K562 (cell line): ENCODE measurements at regions not wholly inside any gene's neighbourhood (a gene's known extent, or its start where the extent isn't known, plus 50 kb on each side); places are given as distances from the start of the nearest gene placed in this dataset.

Source experiments
- ATAC-seq: fragments of 200-7000 bp; cut with Tn5 transposase; 3 replicates; pipeline ENCODE4 v1.9.1; 2020; ENCODE audit warnings: moderate library complexity
- BruUV-seq: library from RNA; stranded (reverse); fragments of 400-500 nt; replicated peaks from 2 replicates; lab custom pipeline; 2021; lab: Mats Ljungman, UMichigan
- CTCF ChIA-PET: fragments of 300-600 bp; formaldehyde crosslinking; extraction: SDS; loops from one replicate; lab custom pipeline; 2021; ENCODE audit warnings: low intra/inter-chr PET ratio; lab: Yijun Ruan, JAX
- POLR2A ChIA-PET: fragments of 300-600, 350-650 bp; sonication (Branson Sonifier 250); formaldehyde crosslinking; extraction: SDS; loops from one replicate; lab custom pipeline; 2021; ENCODE audit warnings: antibody characterized with exemption, inconsistent platforms; lab: Yijun Ruan, JAX
- DNase-seq, 4 experiments: peaks; one replicate each; pipeline versions ENCODE4 v3.0.0 to v3.0.0-alpha.2; 2011 to 2018; ENCODE audit warnings: low spot score in 3 of 4, mixed read lengths in 3 of 4; ENCODE audit errors: extremely low read depth in 1 of 4
- FAIRE-seq: peaks from 2 replicates; lab custom pipeline; 2011; peaks lifted over from hg19 to GRCh38; lab: Jason Lieb, UNC
- H2AFZ ChIP-seq: 2 replicates; pipeline ENCODE4 v1.6.0; 2011; ENCODE audit warnings: low read depth, low read length, control low read depth, inconsistent platforms
- H3K27ac ChIP-seq: fragments of 200-600 bp; 3 replicates; pipeline ENCODE4 v1.8.0; 2011; ENCODE audit warnings: low read depth, mild to moderate bottlenecking, control low read depth, inconsistent platforms, low read length, moderate library complexity, mixed read lengths; ENCODE audit errors: extremely low read depth
- H3K27me3 ChIP-seq, 2 experiments: fragments of 300-600 bp in 1 of 2; 2 replicates in 1 of 2; 3 replicates in 1 of 2; pipeline versions ENCODE4 v1.6.0 to v1.8.0; 2011; ENCODE audit warnings: inconsistent platforms in 2 of 2, low read length in 2 of 2, mild to moderate bottlenecking in 1 of 2, mixed read lengths in 1 of 2, moderate library complexity in 1 of 2; ENCODE audit not compliant: control insufficient read depth in 2 of 2, insufficient read depth in 2 of 2
- H3K36me3 ChIP-seq: fragments of 300-600 bp; 3 replicates; pipeline ENCODE4 v1.8.0; 2011; ENCODE audit warnings: mild to moderate bottlenecking, low read length, inconsistent platforms; ENCODE audit not compliant: control insufficient read depth, insufficient read depth
- H3K4me1 ChIP-seq, 2 experiments: fragments of 200-600 bp in 1 of 2; replicated peaks in 1 of 2; 2 replicates in 1 of 2; 3 replicates in 1 of 2; pipeline versions ENCODE4 v1.5.1 to v1.8.0; 2011; ENCODE audit warnings: inconsistent platforms in 2 of 2, low read length in 2 of 2, mild to moderate bottlenecking in 1 of 2, mixed read lengths in 1 of 2, moderate library complexity in 1 of 2; ENCODE audit not compliant: control insufficient read depth in 2 of 2, insufficient read depth in 2 of 2
- H3K4me2 ChIP-seq: 2 replicates; pipeline ENCODE4 v1.6.1; 2011; ENCODE audit warnings: low read length, control low read depth, inconsistent platforms, mixed read lengths; ENCODE audit not compliant: insufficient read depth
- H3K4me3 ChIP-seq: fragments of 200-600 bp; sonication (generic), shearing (Covaris generic); 2 replicates; pipeline ENCODE4 v1.5.1; 2016; ENCODE audit warnings: control low read depth, inconsistent platforms
- H3K79me2 ChIP-seq: fragments of 200-600 bp; 3 replicates; pipeline ENCODE4 v1.8.0; 2011; ENCODE audit warnings: low read length, inconsistent platforms; ENCODE audit not compliant: control insufficient read depth, insufficient read depth
- H3K9ac ChIP-seq, 2 experiments: 2 replicates each; pipeline versions ENCODE4 v1.6.0 to v1.6.1; 2011; ENCODE audit warnings: low read depth in 2 of 2, low read length in 2 of 2, control low read depth in 1 of 2, inconsistent platforms in 1 of 2, mild to moderate bottlenecking in 1 of 2, mixed read lengths in 1 of 2; ENCODE audit not compliant: insufficient read depth in 1 of 2
- H3K9me1 ChIP-seq: one replicate; pipeline ENCODE4 v1.6.0; 2011; ENCODE audit warnings: inconsistent platforms, mild to moderate bottlenecking, low read length, moderate library complexity; ENCODE audit not compliant: control insufficient read depth, insufficient read depth
- H3K9me3 ChIP-seq: replicated peaks from 2 replicates; pipeline ENCODE4 v1.5.1; 2011; ENCODE audit warnings: low read depth, low read length, inconsistent platforms; ENCODE audit not compliant: control insufficient read depth, insufficient read depth
- H4K20me1 ChIP-seq: replicated peaks from 2 replicates; pipeline ENCODE4 v1.6.1; 2011; ENCODE audit warnings: low read length, inconsistent platforms, mixed read lengths; ENCODE audit not compliant: control insufficient read depth, insufficient read depth
- CHD1 ChIP-seq: fragments of 200-600 bp; sonication (generic); IDR thresholded peaks from one replicate; pipeline ENCODE4 v1.6.1; 2012; ENCODE audit warnings: mild to moderate bottlenecking, moderate library complexity, low read length, inconsistent platforms
- GABPA ChIP-seq: fragments of 200-800 bp; sonication (Bioruptor generic); conservative IDR thresholded peaks from 2 replicates; pipeline ENCODE4 v1.6.1; 2016; ENCODE audit warnings: low read depth, missing genetic modification characterization, missing compliant biosample characterization
- HNRNPLL ChIP-seq: fragments of 200-400 bp; formaldehyde crosslinking; IDR thresholded peaks from 2 replicates; pipeline ENCODE4 v1.6.1; 2017; ENCODE audit warnings: low read length, low read depth, mild to moderate bottlenecking; ENCODE audit not compliant: poor library complexity, severe bottlenecking
- HNRNPUL1 ChIP-seq: fragments of 200-400 bp; formaldehyde crosslinking; IDR thresholded peaks from 2 replicates; pipeline ENCODE4 v1.6.1; 2017; ENCODE audit warnings: low read length
- KHSRP ChIP-seq: fragments of 450-650 bp; IDR thresholded peaks from 2 replicates; pipeline ENCODE4 v1.6.1; 2017
- L3MBTL2 ChIP-seq: fragments of 450-650 bp; IDR thresholded peaks from 2 replicates; pipeline ENCODE4 v1.6.1; 2016; ENCODE audit warnings: mild to moderate bottlenecking, moderate library complexity
- PHF20 ChIP-seq: fragments of 450-650 bp; IDR thresholded peaks from 2 replicates; pipeline ENCODE4 v1.6.1; 2018; ENCODE audit not compliant: partially characterized antibody
- TBL1XR1 ChIP-seq, 2 experiments: IDR thresholded peaks; 2 replicates each; pipeline ENCODE4 v1.6.1; 2012; ENCODE audit warnings: improper control_type of control experiment in 2 of 2, low read length in 2 of 2, mild to moderate bottlenecking in 1 of 2
- ZC3H11A ChIP-seq: IDR thresholded peaks from 2 replicates; pipeline ENCODE4 v1.6.1; 2012; ENCODE audit warnings: low read depth, low read length, improper control_type of control experiment
- ZKSCAN1 ChIP-seq: fragments of 150-350 bp; IDR thresholded peaks from 2 replicates; pipeline ENCODE4 v1.6.1; 2016; ENCODE audit warnings: low read depth, low read length
- ZNF146 ChIP-seq: IDR thresholded peaks from one replicate; pipeline ENCODE4 v1.6.1; 2018; ENCODE audit warnings: missing compliant biosample characterization; ENCODE audit not compliant: unreplicated experiment
- ZNF830 ChIP-seq: fragments of 250-450 bp; sonication (Bioruptor Pico); IDR thresholded peaks from 2 replicates; pipeline ENCODE4 v1.5.0; 2021; ENCODE audit warnings: mild to moderate bottlenecking
- WGBS: fragments of 100-300 bp; shearing (Covaris generic); methylation state at CpG from one replicate; pipeline ENCODE4 v1.1.6; 2016; ENCODE audit warnings: low coverage, mixed read lengths; ENCODE audit not compliant: insufficient coverage; ENCODE audit errors: missing lambda C conversion rate; 5-methylcytosine and 5-hydroxymethylcytosine counted together
- in situ Hi-C: fragments of 300-500 bp; cut with MboI; formaldehyde crosslinking; loops from 4 replicates; pipeline ENCODE4 v1.15.0; 2018; ENCODE audit warnings: inconsistent platforms, mixed read lengths
- intact Hi-C: fragments of 100-400 bp; cut with micrococcal nuclease; formaldehyde crosslinking; loops from 2 replicates; pipeline ENCODE4 v1.14.2; 2022
- TF ChIP-seq, protein P1 (sequence below): IDR thresholded peaks from 2 replicates; pipeline ENCODE4 v1.6.1; 2011; ENCODE audit warnings: borderline replicate concordance, low read depth, mild to moderate bottlenecking, moderate library complexity, low read length; ENCODE audit not compliant: insufficient read depth, poor library complexity, severe bottlenecking
- TF ChIP-seq, protein P2 (sequence below): sonication (generic); formaldehyde crosslinking; IDR thresholded peaks from 2 replicates; pipeline ENCODE4 v1.9.0; 2022; ENCODE audit warnings: mild to moderate bottlenecking, missing genetic modification reagents
- TF ChIP-seq, protein P3 (sequence below): fragments of 200-800 bp; sonication (Bioruptor generic); IDR thresholded peaks from 2 replicates; pipeline ENCODE4 v1.6.1; 2017; ENCODE audit warnings: missing genetic modification characterization, missing compliant biosample characterization
- TF ChIP-seq, protein P4 (sequence below), 3 experiments: fragments of 200-800 bp in 1 of 3; sonication (Bioruptor generic) in 1 of 3; sonication (generic) in 1 of 3; formaldehyde crosslinking in 1 of 3; IDR thresholded peaks; 2 replicates each; pipeline versions ENCODE4 v1.6.1 to v1.8.0; 2016 to 2022; ENCODE audit warnings: mild to moderate bottlenecking in 2 of 3, missing compliant biosample characterization in 2 of 3, missing genetic modification characterization in 2 of 3, missing genetic modification reagents in 1 of 3

DNA sequence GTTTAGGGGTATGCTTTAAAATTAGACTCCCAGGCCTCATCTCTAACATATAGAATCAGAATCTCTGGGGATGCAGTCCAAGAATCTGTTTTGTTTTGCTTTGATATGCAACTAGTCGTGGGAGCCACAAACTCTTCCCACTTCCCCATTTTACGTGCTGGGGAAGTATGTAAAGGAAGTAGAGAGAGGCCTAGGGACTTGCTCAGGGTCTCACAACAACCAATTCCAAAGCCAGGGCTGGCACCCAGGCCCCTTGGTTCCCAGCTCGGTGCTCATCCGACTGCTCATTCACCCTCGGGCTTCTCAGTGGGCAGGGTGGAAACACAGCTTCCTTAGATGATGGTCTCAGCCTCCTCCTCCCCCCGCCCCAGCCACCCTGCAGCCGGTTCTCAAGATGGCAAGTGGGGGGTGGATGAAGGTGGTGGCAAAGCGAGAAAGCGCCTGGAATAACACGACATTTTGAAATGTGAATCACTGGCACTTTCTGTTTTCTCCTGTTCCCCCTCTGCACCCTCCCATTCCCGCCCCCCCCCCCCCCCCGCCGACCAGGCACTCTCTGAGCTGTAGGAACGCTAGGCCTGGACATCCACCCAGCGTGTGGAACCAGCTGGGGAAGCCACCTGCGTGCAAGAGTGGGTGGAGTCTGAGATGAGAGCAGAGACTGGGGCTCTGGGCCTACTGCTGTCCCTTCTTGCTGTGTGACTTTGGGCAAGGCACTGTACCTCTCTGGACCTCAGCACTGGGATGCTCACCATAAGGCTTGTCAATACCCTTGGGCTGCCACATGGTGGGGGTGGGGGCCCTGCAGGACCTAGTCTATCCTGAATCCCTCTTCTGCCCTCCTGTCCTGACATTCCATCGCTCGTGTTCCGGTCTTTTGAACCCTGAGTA lies 214.5 kb downstream of the RPLP1 start:
- H3K4me2 ChIP-seq, result no peak overlapping the region
- no peaks in the 10 kb centered on the region; a peak in 1 of 5 replicates for H3K4me1 ChIP-seq
- no peak overlapping the region for H3K27ac ChIP-seq
- no peak for ATAC-seq
- no peaks in the 10 kb centered on the region; the same call in 1 of the 2 replicates for H4K20me1 ChIP-seq
- no TSS peak for BruUV-seq
- no peak overlapping the region for H3K9ac ChIP-seq
- H3K27me3 ChIP-seq, result peaks cover 10 to 28% of the 10 kb centered on the region in 2 experiments; a peak in 4 of 5 replicates
- DNase-seq, result no peak
- H3K9me1 ChIP-seq, result no peaks in the 10 kb centered on the region
- no peak overlapping the region for H3K4me3 ChIP-seq
- intact Hi-C loops, result no loop called here
- no peaks in the 10 kb centered on the region for H3K9me3 ChIP-seq
- in situ Hi-C loops, result no loop called here
- POLR2A ChIA-PET, result interaction anchor here (0.6 to 1.1 kb wide), 3 partner anchors 18 to 189 kb away, joined by 3 to 4 read pairs (median 3); no protein-coding TSS in a partner anchor
- FAIRE-seq, result no peak
- no peak overlapping the region for H2AFZ ChIP-seq
- H3K36me3 ChIP-seq, result no peaks in the 10 kb centered on the region
- no peaks in the 10 kb centered on the region for H3K79me2 ChIP-seq
- CTCF ChIA-PET, result no interaction called here
- 11% methylated on average over 10 of the region's 19 CpGs for WGBS
- TF ChIP-seq GABPA (no peak), PHF20 (no peak), TBL1XR1 (IDR thresholded peaks at IDR 0.05; ENCODE audit: low read length in 2 of 2) (no peak), ZNF146 (CRISPR knock-in tag) (no peak), KHSRP (no peak), CHD1 (no peak), ZNF830 (CRISPR knock-in tag) (no peak), ZKSCAN1 (no peak), ZC3H11A (no peak), L3MBTL2 (no peak), HNRNPLL (no peak), HNRNPUL1 (no peak)
- TF ChIP-seq, protein P1, sequence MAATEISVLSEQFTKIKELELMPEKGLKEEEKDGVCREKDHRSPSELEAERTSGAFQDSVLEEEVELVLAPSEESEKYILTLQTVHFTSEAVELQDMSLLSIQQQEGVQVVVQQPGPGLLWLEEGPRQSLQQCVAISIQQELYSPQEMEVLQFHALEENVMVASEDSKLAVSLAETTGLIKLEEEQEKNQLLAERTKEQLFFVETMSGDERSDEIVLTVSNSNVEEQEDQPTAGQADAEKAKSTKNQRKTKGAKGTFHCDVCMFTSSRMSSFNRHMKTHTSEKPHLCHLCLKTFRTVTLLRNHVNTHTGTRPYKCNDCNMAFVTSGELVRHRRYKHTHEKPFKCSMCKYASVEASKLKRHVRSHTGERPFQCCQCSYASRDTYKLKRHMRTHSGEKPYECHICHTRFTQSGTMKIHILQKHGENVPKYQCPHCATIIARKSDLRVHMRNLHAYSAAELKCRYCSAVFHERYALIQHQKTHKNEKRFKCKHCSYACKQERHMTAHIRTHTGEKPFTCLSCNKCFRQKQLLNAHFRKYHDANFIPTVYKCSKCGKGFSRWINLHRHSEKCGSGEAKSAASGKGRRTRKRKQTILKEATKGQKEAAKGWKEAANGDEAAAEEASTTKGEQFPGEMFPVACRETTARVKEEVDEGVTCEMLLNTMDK, result no peak
- TF ChIP-seq, protein P2, sequence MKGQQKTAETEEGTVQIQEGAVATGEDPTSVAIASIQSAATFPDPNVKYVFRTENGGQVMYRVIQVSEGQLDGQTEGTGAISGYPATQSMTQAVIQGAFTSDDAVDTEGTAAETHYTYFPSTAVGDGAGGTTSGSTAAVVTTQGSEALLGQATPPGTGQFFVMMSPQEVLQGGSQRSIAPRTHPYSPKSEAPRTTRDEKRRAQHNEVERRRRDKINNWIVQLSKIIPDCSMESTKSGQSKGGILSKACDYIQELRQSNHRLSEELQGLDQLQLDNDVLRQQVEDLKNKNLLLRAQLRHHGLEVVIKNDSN, result no peak
- TF ChIP-seq, protein P3, sequence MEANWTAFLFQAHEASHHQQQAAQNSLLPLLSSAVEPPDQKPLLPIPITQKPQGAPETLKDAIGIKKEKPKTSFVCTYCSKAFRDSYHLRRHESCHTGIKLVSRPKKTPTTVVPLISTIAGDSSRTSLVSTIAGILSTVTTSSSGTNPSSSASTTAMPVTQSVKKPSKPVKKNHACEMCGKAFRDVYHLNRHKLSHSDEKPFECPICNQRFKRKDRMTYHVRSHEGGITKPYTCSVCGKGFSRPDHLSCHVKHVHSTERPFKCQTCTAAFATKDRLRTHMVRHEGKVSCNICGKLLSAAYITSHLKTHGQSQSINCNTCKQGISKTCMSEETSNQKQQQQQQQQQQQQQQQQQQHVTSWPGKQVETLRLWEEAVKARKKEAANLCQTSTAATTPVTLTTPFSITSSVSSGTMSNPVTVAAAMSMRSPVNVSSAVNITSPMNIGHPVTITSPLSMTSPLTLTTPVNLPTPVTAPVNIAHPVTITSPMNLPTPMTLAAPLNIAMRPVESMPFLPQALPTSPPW (CRISPR knock-in tag), result peak; percentile 39; the same call in 1 of the 2 replicates
- TF ChIP-seq, protein P4, sequence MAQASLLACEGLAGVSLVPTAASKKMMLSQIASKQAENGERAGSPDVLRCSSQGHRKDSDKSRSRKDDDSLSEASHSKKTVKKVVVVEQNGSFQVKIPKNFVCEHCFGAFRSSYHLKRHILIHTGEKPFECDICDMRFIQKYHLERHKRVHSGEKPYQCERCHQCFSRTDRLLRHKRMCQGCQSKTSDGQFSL (CRISPR knock-in tag; IDR thresholded peaks at IDR 0.05), result no peak
- TF ChIP-seq, protein P4 (tag; IDR thresholded peaks at IDR 0.05), result peak in 1 of 2 experiments; percentile 47; a peak in 1 of 4 replicates
